ENCODE measurements at regions not wholly inside any gene's neighbourhood (a gene's known extent, or its start where the extent isn't known, plus 50 kb on each side); places are given as distances from the start of the nearest gene placed in this dataset.
"Not testable (repeated sequence)": the region's sequence is repeated elsewhere in the genome, so short reads cannot be mapped to it uniquely, and the experiment has no call there.

DNA sequence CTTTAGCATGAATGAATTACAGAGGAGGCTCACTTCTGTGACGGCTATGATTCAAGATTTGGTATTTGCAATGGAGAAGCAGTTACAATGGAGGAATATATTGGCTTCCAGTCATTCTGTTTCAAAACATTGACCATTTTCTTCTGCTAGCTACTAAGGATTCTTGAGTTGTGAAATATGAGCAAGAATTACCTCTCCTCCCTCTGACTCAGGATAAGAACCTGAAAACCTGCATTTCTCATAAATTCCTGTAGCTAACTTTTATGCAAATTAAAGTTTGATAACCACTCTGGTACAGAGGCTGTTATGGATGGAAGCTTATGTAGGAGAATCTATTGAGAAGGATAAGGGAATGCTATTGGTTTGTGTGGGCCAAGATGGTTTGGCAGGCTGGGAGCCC, 84.1 kb upstream of the MYRIP start:
- 95 to 97% methylated on average over 1 of the region's 1 CpG for WGBS, 2 donors
- Histone ChIP-seq H3K9ac (ENCODE audit: insufficient read depth in 1 of 2, low read length in 2 of 2) (no peak overlapping the region), H3K9me3 (ENCODE audit: control insufficient read depth in 4 of 4, insufficient read depth in 3 of 4, low read length in 3 of 4) (no peaks in the 10 kb centered on the region), H3K4me1 (ENCODE audit: control insufficient read depth in 5 of 5, insufficient read depth in 5 of 5, low read length in 5 of 5) (no peaks in the 10 kb centered on the region), H3K4me3 (no peak overlapping the region), H3K27me3 (ENCODE audit: control insufficient read depth in 3 of 3, insufficient read depth in 3 of 3, low read length in 2 of 3) (no peaks in the 10 kb centered on the region), H3K27ac (ENCODE audit: low read depth in 1 of 2, low read length in 1 of 2) (no peak overlapping the region), H3K36me3 (ENCODE audit: control insufficient read depth in 4 of 4, insufficient read depth in 4 of 4, low read length in 4 of 4) (no peaks in the 10 kb centered on the region)
- TF ChIP-seq, protein P1, sequence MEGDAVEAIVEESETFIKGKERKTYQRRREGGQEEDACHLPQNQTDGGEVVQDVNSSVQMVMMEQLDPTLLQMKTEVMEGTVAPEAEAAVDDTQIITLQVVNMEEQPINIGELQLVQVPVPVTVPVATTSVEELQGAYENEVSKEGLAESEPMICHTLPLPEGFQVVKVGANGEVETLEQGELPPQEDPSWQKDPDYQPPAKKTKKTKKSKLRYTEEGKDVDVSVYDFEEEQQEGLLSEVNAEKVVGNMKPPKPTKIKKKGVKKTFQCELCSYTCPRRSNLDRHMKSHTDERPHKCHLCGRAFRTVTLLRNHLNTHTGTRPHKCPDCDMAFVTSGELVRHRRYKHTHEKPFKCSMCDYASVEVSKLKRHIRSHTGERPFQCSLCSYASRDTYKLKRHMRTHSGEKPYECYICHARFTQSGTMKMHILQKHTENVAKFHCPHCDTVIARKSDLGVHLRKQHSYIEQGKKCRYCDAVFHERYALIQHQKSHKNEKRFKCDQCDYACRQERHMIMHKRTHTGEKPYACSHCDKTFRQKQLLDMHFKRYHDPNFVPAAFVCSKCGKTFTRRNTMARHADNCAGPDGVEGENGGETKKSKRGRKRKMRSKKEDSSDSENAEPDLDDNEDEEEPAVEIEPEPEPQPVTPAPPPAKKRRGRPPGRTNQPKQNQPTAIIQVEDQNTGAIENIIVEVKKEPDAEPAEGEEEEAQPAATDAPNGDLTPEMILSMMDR (IDR thresholded peaks at IDR 0.05; ENCODE audit: control extremely low read depth, extremely low read depth), result no peak
- DNase-seq (no peak), ATAC-seq (ENCODE audit: insufficient read depth, low FRiP score) (no peak)

DNA sequence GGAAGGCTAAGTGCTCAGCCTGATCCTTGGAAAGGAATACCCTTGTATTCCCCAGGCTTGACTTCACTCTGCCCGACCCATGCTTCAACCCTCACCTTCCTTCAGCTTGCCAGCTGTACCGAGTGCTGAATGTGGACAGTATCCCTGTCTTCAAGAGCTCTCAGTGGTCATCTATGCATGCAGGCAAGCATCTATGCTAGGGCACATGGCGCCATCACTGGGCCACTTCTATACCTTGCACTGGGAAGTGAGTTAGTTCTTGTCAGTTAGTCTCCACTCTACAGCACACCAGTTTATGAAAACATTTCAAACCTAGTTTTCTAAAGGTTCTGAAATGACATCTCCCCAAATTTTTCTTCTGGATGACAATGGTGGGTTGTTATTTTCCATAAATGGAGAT, 82.0 kb upstream of the MYRIP start:
- WGBS, 2 donors, result 58 to 76% methylated on average over 3 of the region's 3 CpGs
- Histone ChIP-seq H3K9me3 (ENCODE audit: control insufficient read depth in 4 of 4, insufficient read depth in 3 of 4, low read length in 3 of 4) (no peaks in the 10 kb centered on the region), H3K27me3 (ENCODE audit: control insufficient read depth in 3 of 3, insufficient read depth in 3 of 3, low read length in 2 of 3) (no peaks in the 10 kb centered on the region), H3K4me3 (no peak overlapping the region), H3K9ac (ENCODE audit: insufficient read depth in 1 of 2, low read length in 2 of 2) (no peak overlapping the region), H3K4me1 (ENCODE audit: control insufficient read depth in 5 of 5, insufficient read depth in 5 of 5, low read length in 5 of 5) (no peaks in the 10 kb centered on the region), H3K36me3 (ENCODE audit: control insufficient read depth in 4 of 4, insufficient read depth in 4 of 4, low read length in 4 of 4) (no peaks in the 10 kb centered on the region), H3K27ac (ENCODE audit: low read depth in 1 of 2, low read length in 1 of 2) (no peak overlapping the region)
- TF ChIP-seq, protein P1 (IDR thresholded peaks at IDR 0.05; ENCODE audit: control extremely low read depth, extremely low read depth), result no peak
- ATAC-seq (ENCODE audit: insufficient read depth, low FRiP score) (no peak), DNase-seq (no peak)

GRCh38 chr3:39733804-39734203, 75.6 kb upstream of the MYRIP start:
- Histone ChIP-seq H3K9me3 (ENCODE audit: control insufficient read depth in 4 of 4, insufficient read depth in 3 of 4, low read length in 3 of 4) (no peaks in the 10 kb centered on the region), H3K4me1 (ENCODE audit: control insufficient read depth in 5 of 5, insufficient read depth in 5 of 5, low read length in 5 of 5) (no peaks in the 10 kb centered on the region), H3K27me3 (ENCODE audit: control insufficient read depth in 3 of 3, insufficient read depth in 3 of 3, low read length in 2 of 3) (no peaks in the 10 kb centered on the region), H3K9ac (ENCODE audit: insufficient read depth in 1 of 2, low read length in 2 of 2) (no peak overlapping the region), H3K27ac (ENCODE audit: low read depth in 1 of 2, low read length in 1 of 2) (no peak overlapping the region), H3K4me3 (no peak overlapping the region), H3K36me3 (ENCODE audit: control insufficient read depth in 4 of 4, insufficient read depth in 4 of 4, low read length in 4 of 4) (no peaks in the 10 kb centered on the region)
- DNase-seq (no peak), ATAC-seq (ENCODE audit: insufficient read depth, low FRiP score) (no peak)
- 92 to 95% methylated on average over 3 of the region's 3 CpGs for WGBS, 2 donors
- TF ChIP-seq, protein P1 (IDR thresholded peaks at IDR 0.05; ENCODE audit: control extremely low read depth, extremely low read depth), result no peak

- H3K4me1 ChIP-seq (ENCODE audit: control insufficient read depth in 5 of 5, insufficient read depth in 5 of 5, low read length in 5 of 5); H3K9me3 ChIP-seq (ENCODE audit: control insufficient read depth in 4 of 4, insufficient read depth in 3 of 4, low read length in 3 of 4); H3K4me3 ChIP-seq; H3K9ac ChIP-seq (ENCODE audit: insufficient read depth in 1 of 2, low read length in 2 of 2); H3K36me3 ChIP-seq (ENCODE audit: control insufficient read depth in 4 of 4, insufficient read depth in 4 of 4, low read length in 4 of 4); H3K27me3 ChIP-seq (ENCODE audit: control insufficient read depth in 3 of 3, insufficient read depth in 3 of 3, low read length in 2 of 3); ATAC-seq (ENCODE audit: insufficient read depth, low FRiP score); H3K27ac ChIP-seq (ENCODE audit: low read depth in 1 of 2, low read length in 1 of 2); DNase-seq: not testable (repeated sequence)
- 40 to 50% methylated on average over 1 of the region's 1 CpG for WGBS, 2 donors
Observed at GRCh38 chr3:39739658-39740057, 69.8 kb upstream of the MYRIP start.
